ENCODE measurements at regions not wholly inside any gene's neighbourhood (a gene's known extent, or its start where the extent isn't known, plus 50 kb on each side); places are given as distances from the start of the nearest gene placed in this dataset.

- no peak for DNase-seq (ENCODE audit: low spot score)
Observed at GRCh38 chr4:8756816-8757215, 114.8 kb downstream of the HMX1 start.

- no peak for DNase-seq (ENCODE audit: low spot score)
Observed at GRCh38 chr4:8754634-8755589, 116.7 kb downstream of the HMX1 start.

GRCh38 chr4:8748236-8748575 is 123.4 kb downstream of the HMX1 start:
- DNase-seq (ENCODE audit: low spot score): no peak

GRCh38 chr4:8747467-8748235 is 124.0 kb downstream of the HMX1 start:
- DNase-seq (ENCODE audit: low spot score): no peak

- DNase-seq (ENCODE audit: low spot score): no peak
Observed at GRCh38 chr4:8746523-8747466, 124.8 kb downstream of the HMX1 start.

GRCh38 chr4:8745826-8746225 is 125.8 kb downstream of the HMX1 start:
- DNase-seq (ENCODE audit: low spot score): no peak

GRCh38 chr4:8745005-8745790 is 126.4 kb downstream of the HMX1 start:
- DNase-seq (ENCODE audit: low spot score): no peak

GRCh38 chr4:8744083-8744805 is 127.4 kb downstream of the HMX1 start:
- DNase-seq (ENCODE audit: low spot score): no peak

- DNase-seq (ENCODE audit: low spot score): no peak
Observed at GRCh38 chr4:8742546-8742945, 129.1 kb downstream of the HMX1 start.

GRCh38 chr4:8741513-8742226 is 130.0 kb downstream of the HMX1 start:
- DNase-seq (ENCODE audit: low spot score): no peak

- no peak for DNase-seq (ENCODE audit: low spot score)
Observed at GRCh38 chr4:8740666-8741395, 130.8 kb downstream of the HMX1 start.

GRCh38 chr4:8739820-8740665 is 131.6 kb downstream of the HMX1 start:
- DNase-seq (ENCODE audit: low spot score): no peak

GRCh38 chr4:8739317-8739716 is 132.3 kb downstream of the HMX1 start:
- DNase-seq (ENCODE audit: low spot score): no peak

- DNase-seq (ENCODE audit: low spot score): no peak
Observed at GRCh38 chr4:8738471-8738931, 133.1 kb downstream of the HMX1 start.

GRCh38 chr4:8737601-8738279 is 133.9 kb downstream of the HMX1 start:
- no peak for DNase-seq (ENCODE audit: low spot score)

- DNase-seq (ENCODE audit: low spot score): no peak
Observed at GRCh38 chr4:8737075-8737474, 134.6 kb downstream of the HMX1 start.

- DNase-seq (ENCODE audit: low spot score): no peak
Observed at GRCh38 chr4:8736090-8736825, 135.4 kb downstream of the HMX1 start.
